GM11168 (cell line): ENCODE measurements at regions not wholly inside any gene's neighbourhood (a gene's known extent, or its start where the extent isn't known, plus 50 kb on each side); places are given as distances from the start of the nearest gene placed in this dataset.
"Not testable (repeated sequence)": the region's sequence is repeated elsewhere in the genome, so short reads cannot be mapped to it uniquely, and the experiment has no call there.

Experiments used
- in situ Hi-C: fragments of 300-500 bp; cut with MboI; formaldehyde crosslinking; loops from one replicate; pipeline ENCODE4 v1.12.0; 2022; ENCODE audit warnings: low sequenced_read_pairs; ENCODE audit not compliant: unreplicated experiment

DNA sequence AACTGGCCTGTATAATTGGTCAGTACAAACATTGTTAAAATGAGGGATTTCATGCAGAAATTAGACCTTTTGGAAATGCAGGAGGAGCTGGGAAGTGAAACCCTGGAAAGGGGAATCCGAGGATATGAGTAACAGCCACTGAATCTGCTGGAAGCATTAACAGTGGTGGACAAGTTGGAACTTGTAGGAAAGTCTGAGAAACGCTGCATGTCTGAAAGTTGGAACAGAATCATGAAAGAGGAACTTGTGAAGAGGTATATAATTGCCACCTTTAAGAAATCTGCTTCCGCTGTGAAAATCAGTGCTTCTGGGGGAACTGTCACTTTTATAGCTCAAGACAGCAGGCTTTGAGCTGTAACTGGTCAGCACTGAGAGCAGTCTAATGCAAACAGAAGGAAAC, 716.5 kb upstream of the PRR20A start:
- in situ Hi-C loops, result no loop called here

DNA sequence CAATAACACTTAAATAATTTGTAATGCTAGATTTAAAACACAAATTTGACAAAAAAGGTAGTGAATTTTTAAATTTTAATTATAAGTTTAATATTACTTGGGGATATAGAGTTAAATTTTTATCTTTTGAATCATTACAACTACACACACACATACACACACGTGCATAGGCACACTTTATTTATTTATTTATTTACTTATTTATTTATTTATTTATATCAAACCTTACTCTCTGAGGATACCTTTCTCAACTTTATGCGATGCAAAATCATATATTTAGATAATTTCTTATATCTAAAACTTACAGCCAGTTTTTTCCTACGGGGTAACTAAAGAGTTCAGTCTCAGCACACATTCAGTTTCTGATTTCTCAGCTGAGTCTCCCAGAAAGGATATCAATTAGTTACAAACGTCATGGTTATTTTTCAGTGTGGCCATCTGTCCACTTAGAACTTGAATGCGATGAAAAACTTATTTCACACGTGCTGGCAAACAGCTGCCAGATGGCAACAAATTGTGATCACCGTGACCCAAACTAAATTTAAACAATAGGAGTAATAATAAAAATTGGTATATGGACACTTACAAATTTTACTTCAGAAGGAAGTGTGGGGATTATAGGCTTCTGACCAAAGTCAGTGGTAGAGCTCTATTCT, 683.1 kb upstream of the PRR20A start:
- in situ Hi-C loops, result no loop called here

DNA sequence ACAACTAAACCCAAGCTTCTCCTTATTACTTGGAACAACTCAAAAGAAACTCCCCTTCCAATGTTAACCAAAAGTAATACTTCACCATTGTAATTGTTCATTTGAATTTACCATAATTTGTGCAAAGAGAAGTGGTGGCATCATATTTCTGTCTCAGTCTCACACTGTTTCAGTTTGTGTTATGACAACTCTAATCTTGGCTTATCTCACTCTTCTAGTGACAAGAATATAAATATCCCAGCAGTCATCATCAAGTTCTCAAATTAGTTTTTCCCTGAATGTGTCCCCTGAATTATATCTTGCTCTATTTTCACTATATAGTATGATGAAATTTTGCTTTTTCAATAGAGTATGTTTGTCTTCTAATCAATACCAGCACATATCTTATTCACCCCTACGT, 681.4 kb upstream of the PRR20A start:
- in situ Hi-C loops, result no loop called here

DNA sequence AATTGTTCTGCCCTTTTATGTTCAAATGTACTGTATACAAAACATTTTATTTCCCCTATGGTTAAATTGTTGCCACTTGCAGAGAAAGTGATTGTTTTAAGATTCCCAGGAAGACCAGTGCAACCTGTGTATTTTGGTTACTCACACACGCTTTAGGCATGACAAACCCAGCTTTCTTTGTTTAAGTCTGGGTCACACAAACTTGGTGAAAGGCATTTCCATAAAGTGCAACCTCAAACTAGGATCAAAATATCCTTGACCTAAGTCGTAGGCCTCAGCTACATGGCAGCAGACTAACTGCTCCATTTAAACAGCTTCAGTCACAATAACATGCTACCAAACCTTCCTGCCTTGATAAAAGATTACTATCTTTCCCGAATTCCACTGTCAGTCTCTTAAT, 639.0 kb upstream of the PRR20A start:
- in situ Hi-C loops, result no loop called here

DNA sequence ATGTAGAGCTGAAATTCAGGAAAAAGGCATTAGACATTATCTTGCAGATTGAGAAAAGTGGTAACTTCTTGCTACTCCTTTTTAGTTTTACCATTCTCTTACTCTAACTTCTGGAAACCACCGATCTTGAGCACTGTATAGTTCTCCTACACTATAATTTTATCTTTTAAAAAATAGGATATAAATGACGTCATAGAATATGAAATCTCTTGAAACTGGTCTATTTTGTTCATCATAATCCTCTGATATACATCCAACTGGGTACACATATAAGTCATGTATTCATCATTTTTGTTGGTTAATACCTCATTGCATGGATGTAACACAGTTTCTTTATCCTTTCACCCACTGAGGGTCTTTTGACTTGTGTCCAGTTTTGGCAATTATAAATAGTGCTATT, 629.9 kb upstream of the PRR20A start:
- in situ Hi-C loops, result no loop called here

DNA sequence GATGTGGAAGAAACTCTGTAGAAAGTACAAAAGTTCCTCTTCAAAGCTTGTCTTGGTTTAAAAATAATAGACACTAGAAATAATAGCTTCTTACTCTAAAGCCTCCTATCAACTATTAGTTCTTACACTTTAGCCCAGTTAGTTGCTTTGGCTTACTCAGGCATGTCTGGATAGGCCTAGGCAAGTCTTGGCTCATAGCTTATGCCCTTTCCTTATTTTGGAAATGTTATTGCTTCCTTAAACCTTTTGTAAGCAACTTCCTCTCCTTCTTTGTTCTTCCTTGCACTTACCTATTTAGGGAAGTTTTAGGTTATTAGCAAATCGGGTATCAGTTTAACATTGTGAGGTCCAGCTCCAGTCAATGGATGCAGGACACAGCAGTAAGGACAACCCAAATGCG, 628.4 kb upstream of the PRR20A start:
- in situ Hi-C loops, result not testable (repeated sequence)

DNA sequence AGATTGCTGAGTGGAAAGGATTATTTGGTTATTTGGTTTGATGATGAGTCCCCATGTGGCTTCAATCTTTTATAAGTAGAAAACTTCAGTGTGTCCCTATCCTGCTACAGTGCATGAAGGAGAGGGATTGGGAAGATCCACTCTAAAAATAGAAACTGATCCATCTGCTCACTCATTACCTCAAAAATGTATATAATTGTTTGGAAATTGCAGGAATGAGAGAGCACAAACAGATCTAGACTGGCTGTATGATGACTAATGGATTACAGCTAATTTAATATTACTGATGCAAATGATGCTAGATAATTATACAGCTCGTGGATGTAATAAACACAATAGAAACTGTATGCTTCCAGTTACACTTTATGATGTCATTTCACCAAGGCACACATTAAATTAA, 625.3 kb upstream of the PRR20A start:
- in situ Hi-C loops, result no loop called here

DNA sequence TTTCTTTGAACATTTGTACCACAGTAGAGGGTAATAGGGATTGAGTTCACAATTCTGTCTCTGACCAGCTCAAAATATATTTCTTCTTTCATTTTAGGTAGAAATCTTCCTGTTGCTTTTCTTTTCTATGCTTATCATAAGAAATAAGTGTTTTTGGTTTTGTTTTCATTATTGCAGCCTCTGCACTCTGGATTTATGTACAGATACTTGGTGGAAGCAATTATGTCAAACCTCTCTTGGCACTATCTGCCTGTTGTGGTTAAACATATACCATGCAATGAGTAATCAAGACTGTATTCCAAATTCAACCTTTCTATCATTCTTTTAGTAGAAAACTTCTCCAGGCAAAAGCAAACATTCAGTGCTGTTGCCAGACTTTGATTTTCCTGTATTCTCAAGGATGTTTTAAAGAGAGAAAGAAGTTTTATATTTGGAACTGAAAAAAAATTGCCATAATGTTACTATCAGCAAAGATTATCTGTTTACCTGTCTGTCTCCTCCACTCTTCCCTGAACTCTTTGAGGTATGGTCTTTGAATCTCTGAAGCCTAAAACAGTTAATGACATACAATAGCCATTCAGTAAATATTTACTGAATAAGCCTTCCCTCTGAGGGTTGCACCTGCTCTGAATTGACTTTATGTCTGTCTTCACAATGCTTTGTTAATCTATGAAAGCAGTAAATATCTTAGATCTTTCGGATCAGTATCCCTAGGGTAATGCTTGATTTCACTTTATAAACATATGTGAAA, 612.5 kb upstream of the PRR20A start:
- in situ Hi-C loops, result no loop called here

DNA sequence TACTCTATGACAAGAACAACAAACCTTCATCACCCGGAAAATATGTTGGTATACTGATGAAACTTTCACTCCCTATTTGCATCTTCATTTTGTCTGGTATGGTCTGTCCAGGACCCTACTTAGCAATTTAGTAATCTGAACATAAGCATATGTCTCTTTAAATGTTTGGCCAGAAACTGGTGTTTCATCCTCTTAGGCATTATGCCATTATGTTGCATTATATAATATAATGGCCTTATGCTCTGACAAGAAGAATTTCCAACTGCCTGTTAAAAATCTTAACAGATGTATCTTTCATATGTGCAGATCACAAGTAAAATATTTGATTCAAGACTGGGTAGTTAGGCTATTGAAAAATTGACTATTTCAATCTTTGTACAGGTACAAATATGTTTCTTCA, 610.6 kb upstream of the PRR20A start:
- in situ Hi-C loops, result no loop called here

DNA sequence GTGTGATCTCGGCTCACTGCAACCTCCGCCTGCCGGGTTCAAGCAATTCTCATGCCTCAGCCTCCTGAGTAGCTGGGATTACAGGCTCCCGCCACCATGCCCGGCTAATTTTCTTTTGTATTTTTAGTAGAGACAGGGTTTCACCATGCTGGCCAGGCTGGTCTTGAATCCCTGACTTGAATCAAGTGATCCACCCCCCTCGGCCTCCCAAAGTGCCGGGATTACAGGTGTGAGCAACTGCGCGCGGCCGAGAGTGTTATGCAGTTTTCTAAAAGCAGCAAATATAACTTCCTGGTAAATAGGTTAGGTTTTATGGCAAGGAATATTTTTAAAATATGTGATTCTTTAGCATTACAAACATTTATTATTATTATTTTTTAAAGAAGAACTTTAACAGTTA, 592.8 kb upstream of the PRR20A start:
- in situ Hi-C loops, result not testable (repeated sequence)

DNA sequence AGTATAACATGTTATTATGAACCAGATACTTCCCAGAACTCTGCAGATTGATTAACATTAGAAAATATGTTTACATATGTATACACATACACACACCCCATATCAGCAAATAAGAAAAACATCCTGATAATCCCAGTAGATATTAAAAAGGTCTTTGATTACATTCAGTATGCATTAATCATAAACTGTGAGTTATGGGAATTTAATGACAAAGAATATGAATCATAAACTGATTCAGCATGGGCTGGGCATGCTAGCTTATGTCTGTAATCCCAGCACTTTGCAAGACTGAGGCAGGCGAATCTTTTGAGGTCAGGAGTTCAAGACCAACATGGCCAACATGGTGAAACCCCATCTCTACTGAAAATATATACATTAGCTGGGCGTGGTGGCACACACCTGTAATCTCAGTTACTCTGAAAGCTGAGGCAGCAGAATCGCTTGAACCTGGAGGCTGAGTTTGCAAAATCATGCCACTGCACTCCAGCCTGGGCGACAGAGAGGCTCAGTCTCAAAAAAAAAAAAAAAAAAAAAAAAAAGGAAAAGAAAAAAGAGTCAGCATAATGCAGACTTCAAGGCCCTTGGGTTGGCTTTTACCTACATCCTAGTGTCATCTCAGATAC, 581.9 kb upstream of the PRR20A start:
- in situ Hi-C loops, result no loop called here

DNA sequence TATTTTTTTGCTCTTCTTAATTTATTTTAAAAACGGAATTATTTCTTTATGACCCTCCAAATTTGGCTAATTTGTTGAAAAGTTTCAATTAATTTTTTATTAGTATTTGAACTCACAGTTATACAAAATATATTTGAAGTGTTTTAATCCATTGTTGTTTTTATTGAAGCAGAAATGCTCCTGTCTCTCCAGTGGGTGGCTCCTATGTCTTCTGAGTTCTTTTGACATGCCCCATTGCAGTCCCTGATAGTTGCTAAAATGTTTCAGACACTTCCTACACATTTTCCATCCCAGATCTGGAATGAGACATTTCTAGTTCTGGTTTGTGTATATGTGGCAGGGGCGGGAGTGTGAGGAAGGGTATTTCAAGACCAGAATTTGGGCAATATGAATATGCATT, 579.4 kb upstream of the PRR20A start:
- in situ Hi-C loops, result no loop called here

DNA sequence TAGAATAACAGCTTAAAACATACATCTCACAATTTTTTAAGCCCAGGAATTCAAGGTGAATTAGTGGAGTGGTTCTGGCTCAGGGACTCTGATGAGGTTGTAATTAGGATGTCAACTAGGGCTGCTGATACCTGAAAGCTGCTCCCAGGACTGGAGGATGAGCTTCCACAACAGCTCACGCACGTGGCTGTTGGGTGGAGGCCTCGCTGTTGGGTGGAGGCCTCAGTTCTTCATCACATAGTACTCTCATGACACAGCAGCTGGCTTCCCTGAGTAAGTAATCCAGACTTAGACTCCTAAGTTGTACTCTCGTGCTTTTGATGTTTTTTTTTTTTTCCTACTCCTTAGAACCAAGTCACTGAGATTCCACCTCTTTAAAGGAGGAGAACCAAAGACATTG, 577.1 kb upstream of the PRR20A start:
- in situ Hi-C loops, result no loop called here

DNA sequence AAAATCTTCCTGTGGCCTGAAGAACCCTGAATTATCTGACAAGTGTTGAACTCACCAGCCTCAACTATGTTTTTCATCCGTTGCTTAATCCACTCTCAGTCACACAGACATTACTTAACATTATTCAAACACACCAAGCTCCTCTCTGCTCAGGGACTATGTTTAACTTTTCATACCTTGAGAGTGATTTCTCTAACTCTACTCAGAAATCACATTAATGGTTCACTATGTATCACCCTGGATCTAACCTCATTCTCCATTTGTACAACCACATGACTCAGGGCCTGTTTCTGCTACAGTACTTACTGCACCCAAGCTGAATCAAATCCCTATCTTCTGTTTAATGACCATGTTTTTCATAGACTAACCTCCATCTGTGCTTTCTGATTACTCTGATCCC, 553.7 kb upstream of the PRR20A start:
- in situ Hi-C loops, result no loop called here

DNA sequence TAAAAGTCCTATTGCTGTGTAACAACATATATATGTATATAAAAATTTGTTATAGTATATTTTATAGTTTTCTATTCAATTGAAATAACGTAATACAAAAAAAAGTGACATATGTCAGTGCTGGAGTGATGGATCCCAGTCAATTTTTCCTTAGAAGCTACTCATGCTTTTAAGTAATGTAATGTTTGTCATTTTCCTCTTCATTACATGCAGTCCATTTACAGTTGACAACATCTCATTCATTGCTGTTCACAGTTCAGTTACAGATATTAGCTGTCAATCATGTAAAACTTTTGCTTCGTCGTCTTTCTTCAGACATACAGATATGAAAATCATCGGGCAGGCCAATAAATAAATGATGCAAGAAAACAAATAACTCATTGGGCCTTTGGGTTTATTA, 525.1 kb upstream of the PRR20A start:
- in situ Hi-C loops, result no loop called here

DNA sequence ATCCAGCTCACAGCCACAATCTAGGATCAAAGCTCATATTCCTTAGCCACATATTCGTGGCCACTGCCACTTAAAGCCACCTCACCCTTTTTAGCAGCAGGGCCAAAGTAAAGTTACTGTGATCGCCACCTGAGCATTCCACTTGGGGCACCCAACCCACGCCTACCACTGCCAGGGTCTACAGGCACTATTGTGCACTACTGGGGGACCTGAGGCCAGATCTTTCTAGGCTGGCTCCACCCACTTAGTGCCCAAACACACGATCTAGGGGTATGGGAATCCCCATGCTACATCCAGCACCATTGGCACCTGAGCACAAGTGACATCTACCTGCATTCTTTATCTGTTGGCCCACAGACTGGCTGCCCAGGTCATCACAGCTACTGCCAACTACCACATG, 517.9 kb upstream of the PRR20A start:
- in situ Hi-C loops, result no loop called here

DNA sequence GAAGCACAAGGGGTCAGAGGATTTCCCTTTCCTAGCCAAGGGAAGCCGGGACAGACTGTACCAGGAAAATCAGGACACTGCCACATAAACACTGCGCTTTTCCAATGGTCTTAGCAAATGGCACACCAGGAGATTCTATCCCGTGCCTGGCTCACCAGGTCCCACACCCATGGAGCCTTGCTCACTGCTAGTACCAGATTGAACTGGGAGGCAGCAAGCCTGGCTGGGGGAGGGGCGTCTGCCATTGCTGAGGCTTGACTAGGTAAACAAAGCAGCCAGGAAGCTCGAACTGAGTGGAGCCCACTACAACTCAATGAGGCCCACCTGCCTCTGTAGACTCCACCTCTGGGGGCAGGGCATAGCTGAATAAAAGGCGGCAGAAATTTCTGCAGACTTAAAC, 511.8 kb upstream of the PRR20A start:
- in situ Hi-C loops, result not testable (repeated sequence)

DNA sequence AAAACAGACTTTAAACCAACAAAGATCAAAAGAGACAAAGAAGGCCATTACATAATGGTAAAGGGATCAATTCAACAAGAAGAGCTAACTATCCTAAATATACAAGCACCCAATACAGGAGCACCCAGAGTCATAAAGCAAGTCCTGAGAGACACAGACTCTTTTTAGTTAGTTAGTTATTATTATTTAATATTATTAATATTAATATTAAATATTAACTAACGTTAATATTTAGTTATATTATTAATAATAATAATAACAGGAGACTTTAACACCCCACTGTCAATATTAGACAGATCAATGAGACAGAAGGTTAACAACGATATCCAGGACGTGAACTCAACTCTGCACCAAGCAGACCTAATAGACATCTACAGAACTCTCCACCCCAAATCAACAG, 509.7 kb upstream of the PRR20A start:
- in situ Hi-C loops, result not testable (repeated sequence)

DNA sequence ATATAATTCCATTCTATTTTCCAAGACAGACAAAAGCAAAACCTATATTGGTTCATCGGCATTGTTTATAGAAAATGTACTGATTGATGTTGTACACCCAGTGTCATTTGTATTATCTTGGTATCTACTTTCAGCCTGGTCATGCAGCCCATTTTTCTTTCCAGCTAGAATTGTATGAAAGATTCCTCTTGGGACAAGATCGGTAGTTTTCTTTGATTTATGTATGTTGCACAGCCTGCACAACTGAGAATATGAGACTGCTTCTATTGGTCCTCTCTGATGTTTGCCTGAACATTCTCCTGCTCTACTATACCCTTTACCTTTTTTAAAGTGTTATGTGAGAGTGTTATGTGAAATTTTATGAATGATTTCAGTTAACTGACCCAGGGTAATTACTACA, 487.7 kb upstream of the PRR20A start:
- in situ Hi-C loops, result no loop called here

DNA sequence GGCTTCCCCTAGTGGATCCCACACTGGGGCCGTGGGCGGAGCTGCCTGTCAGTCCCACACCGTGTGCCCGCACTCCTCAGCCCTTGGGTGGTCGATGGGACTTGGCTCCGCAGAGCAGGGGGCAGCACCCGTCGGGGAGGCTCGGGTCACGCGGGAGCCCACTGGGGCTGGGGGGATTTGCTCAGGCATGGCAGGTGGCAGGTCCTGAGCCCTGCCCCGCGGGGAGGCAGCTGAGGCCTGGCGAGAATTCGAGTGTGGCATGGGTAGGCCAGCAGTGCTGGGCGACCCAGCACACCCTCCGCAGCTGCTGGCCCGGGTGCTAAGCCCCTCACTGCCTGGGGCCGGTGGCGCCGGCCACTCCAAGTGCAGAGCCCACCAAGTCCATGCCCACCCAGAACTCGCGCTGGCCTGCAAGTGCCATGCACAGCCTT, 481.7 kb upstream of the PRR20A start:
- in situ Hi-C loops, result no loop called here

DNA sequence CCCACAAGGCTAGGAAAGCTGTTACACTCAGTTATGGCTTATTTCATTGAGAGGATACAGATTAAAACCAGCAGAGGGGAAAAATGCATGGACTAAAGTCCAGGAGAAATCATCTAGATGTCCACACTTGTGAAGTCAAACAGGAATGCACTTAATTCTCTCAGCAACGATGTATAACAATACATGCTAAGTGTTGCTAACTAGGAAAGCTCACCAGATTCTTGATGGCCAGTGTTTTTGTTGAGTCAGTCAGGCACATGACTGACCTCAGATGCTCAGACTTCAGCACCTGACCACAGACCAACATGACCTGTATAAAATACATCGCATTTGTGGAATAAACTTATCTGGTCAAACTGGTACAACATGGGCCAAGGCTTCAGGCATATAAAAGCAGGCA, 470.2 kb upstream of the PRR20A start:
- in situ Hi-C loops, result no loop called here

DNA sequence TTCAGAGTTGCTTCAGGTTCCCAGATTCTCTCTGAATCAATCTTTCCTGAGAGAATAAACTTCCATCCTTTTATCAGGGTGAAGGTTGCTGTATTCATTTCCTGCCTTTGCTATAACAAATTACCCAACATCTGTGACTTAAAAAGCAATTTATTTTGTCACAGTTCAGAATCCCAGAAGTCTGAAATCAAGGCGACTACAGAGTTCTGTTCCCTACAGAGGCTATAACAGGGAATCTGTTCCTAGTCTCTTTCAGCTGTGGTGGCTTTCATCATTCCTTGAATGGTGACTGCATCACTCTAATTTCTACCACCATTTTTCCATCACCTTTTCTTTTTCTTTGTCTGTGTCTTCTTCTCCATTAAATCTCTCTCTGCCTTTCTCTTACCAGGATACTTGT, 459.3 kb upstream of the PRR20A start:
- in situ Hi-C loops, result no loop called here
